Adrenal gland (tissue), 9 donors: ENCODE measurements at regions not wholly inside any gene's neighbourhood (a gene's known extent, or its start where the extent isn't known, plus 50 kb on each side); places are given as distances from the start of the nearest gene placed in this dataset.

ENCODE experiments used
- DNase-seq, 7 donors: peaks; one replicate each; pipeline ENCODE4 v3.0.0-alpha.2; 2019 to 2020
- H3K27ac ChIP-seq, 5 donors: fragments of 200-600 bp; sonication (generic) in 4 of 5; 1 replicate in 3 of 5; 2 replicates in 2 of 5; pipeline versions ENCODE4 v1.5.1 to v1.8.0; 2016 to 2020; ENCODE audit warnings: mild to moderate bottlenecking in 1 of 5
- H3K27me3 ChIP-seq: fragments of 200-600 bp; 2 replicates; pipeline ENCODE4 v1.8.0; 2021
- H3K36me3 ChIP-seq, 2 donors: fragments of 200-600 bp; replicated peaks in 1 of 2; 1 replicate in 1 of 2; 2 replicates in 1 of 2; pipeline versions ENCODE4 v1.5.1 to v1.8.0; 2018 to 2022
- H3K4me1 ChIP-seq, 2 donors: fragments of 200-600 bp; replicated peaks in 1 of 2; 1 replicate in 1 of 2; 2 replicates in 1 of 2; pipeline versions ENCODE4 v1.5.1 to v1.8.0; 2018 to 2021
- H3K4me3 ChIP-seq, 4 donors: fragments of 200-600 bp; sonication (generic) in 3 of 4; one replicate each; pipeline ENCODE4 v1.5.1; 2016 to 2018
- H3K9me3 ChIP-seq, 3 donors: fragments of 200-600 bp; sonication (generic) in 1 of 3; replicated peaks in 1 of 3; 1 replicate in 2 of 3; 2 replicates in 1 of 3; pipeline versions ENCODE4 v1.5.1 to v1.8.0; 2016 to 2021
- POLR2A ChIP-seq, 2 donors: fragments of 450-650 bp; IDR thresholded peaks; one replicate each; pipeline ENCODE4 v1.6.1; 2017; ENCODE audit warnings: antibody characterized with exemption in 2 of 2, mild to moderate bottlenecking in 2 of 2, moderate library complexity in 1 of 2
- WGBS, 4 donors: extraction: QIAGEN DNeasy Blood & Tissue Kit in 2 of 4; methylation state at CpG; one replicate each; pipeline versions ENCODE4 v1.1.5 to v1.1.7; 2013 to 2017; 5-methylcytosine and 5-hydroxymethylcytosine counted together
- intact Hi-C, 2 donors: fragments of 100-400 bp; cut with DNase I; formaldehyde crosslinking; loops; one replicate each; pipeline versions ENCODE4 v1.14.1 to v1.15.0; 2022 to 2023
- TF ChIP-seq, protein P1 (sequence below), 6 experiments: fragments of 450-650 bp in 4 of 6; fragments of 200-600 bp in 2 of 6; sonication (generic) in 1 of 6; IDR thresholded peaks; 1 replicate in 5 of 6; 2 replicates in 1 of 6; pipeline versions ENCODE4 v1.5.1 to v1.8.0; 2016 to 2021; ENCODE audit warnings: antibody characterized with exemption in 6 of 6, mild to moderate bottlenecking in 2 of 6, moderate library complexity in 1 of 6
- donor health status: healthy with polysubstance abuse.
- donor health status: Bipolar disorder and iron deficiency.
- donor health status: DM: yes; HTN: yes; CAD: no.
- donor health status: DM: no; HTN: no; CAD: no.
- donor health status: DM: no; HTN: no; CAD: no.

DNA sequence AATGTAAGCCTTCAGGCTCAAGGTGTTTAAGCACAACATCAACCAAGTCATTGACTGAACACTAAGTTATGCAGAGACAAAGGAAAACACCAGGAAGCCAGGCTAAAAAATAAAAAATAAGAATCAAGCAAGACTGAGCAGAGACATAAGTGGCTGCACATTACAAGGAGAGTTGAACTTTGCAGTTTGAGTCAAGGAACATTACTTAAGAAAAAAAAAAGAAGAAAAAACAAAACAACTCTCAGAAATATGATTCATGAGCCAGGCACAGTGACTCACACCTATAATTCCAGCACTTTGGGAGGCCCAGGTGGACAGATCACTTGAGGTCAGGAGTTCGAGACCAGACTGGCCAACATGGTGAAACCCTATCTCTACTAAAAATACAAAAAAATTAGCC lies 168.1 kb downstream of the C16orf95 start:
- Histone ChIP-seq H3K4me3 (no peak overlapping the region), H3K36me3 (no peaks in the 10 kb centered on the region), H3K27me3 (no peaks in the 10 kb centered on the region), H3K4me1 (no peaks in the 10 kb centered on the region), H3K9me3 (no peaks in the 10 kb centered on the region), H3K27ac (no peak overlapping the region)
- intact Hi-C loops = no loop called here
- no peak for DNase-seq
- 82 to 97% (median 89%) methylated on average over 1 of the region's 1 CpG for WGBS, 4 donors
- TF ChIP-seq POLR2A (IDR thresholded peaks at IDR 0.05) = no peak
- TF ChIP-seq, protein P1, sequence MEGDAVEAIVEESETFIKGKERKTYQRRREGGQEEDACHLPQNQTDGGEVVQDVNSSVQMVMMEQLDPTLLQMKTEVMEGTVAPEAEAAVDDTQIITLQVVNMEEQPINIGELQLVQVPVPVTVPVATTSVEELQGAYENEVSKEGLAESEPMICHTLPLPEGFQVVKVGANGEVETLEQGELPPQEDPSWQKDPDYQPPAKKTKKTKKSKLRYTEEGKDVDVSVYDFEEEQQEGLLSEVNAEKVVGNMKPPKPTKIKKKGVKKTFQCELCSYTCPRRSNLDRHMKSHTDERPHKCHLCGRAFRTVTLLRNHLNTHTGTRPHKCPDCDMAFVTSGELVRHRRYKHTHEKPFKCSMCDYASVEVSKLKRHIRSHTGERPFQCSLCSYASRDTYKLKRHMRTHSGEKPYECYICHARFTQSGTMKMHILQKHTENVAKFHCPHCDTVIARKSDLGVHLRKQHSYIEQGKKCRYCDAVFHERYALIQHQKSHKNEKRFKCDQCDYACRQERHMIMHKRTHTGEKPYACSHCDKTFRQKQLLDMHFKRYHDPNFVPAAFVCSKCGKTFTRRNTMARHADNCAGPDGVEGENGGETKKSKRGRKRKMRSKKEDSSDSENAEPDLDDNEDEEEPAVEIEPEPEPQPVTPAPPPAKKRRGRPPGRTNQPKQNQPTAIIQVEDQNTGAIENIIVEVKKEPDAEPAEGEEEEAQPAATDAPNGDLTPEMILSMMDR (IDR thresholded peaks at IDR 0.05) = no peak

GRCh38 chr16:87150262-87150661 lies 166.9 kb downstream of the C16orf95 start:
- Histone ChIP-seq H3K36me3 (no peaks in the 10 kb centered on the region), H3K4me1 (no peaks in the 10 kb centered on the region), H3K4me3 (no peak overlapping the region), H3K27me3 (no peaks in the 10 kb centered on the region), H3K27ac (no peak overlapping the region), H3K9me3 (no peaks in the 10 kb centered on the region)
- DNase-seq = no peak
- intact Hi-C loops = no loop called here
- TF ChIP-seq POLR2A (IDR thresholded peaks at IDR 0.05) = no peak
- TF ChIP-seq, protein P1 (IDR thresholded peaks at IDR 0.05) = no peak
- 48 to 63% (median 55%) methylated on average over 4 to 13 of the region's 13 CpGs for WGBS, 4 donors

DNA sequence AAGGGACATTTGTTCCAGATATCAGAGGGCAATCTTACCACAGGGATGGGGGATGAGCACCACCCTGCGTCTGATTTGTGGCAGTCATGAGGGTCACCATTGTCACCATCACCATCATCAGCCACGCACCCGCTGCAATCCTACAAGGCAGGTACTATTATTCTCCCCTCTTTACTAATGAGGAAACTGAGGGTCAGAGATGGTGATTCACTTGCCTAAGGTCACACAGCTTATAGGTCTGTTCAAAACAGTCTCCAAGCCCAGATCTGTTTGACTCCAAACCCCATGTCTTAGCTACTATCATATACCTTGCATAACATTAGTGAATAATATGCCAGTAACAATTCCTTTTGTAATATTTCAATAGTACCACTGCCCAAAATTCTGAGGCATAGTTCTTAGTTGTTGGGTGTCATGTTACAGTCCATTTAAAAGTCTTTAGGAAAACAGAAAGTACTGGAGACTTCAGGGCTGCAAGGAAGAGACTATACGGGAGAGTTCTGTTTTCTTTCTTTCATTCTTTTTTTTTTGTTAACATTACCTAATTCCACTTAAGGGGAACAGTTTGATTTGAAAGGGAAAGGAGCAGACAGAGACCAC lies 166.4 kb downstream of the C16orf95 start:
- Histone ChIP-seq H3K27ac (no peak overlapping the region), H3K4me1 (no peaks in the 10 kb centered on the region), H3K36me3 (no peaks in the 10 kb centered on the region), H3K9me3 (no peaks in the 10 kb centered on the region), H3K27me3 (no peaks in the 10 kb centered on the region), H3K4me3 (no peak overlapping the region)
- WGBS, 4 donors = 69 to 81% (median 71%) methylated on average over 3 to 4 of the region's 4 CpGs
- no peak for DNase-seq
- TF ChIP-seq, protein P1 (IDR thresholded peaks at IDR 0.05) = no peak
- no peak for TF ChIP-seq POLR2A (IDR thresholded peaks at IDR 0.05)
- intact Hi-C loops = no loop called here

DNA sequence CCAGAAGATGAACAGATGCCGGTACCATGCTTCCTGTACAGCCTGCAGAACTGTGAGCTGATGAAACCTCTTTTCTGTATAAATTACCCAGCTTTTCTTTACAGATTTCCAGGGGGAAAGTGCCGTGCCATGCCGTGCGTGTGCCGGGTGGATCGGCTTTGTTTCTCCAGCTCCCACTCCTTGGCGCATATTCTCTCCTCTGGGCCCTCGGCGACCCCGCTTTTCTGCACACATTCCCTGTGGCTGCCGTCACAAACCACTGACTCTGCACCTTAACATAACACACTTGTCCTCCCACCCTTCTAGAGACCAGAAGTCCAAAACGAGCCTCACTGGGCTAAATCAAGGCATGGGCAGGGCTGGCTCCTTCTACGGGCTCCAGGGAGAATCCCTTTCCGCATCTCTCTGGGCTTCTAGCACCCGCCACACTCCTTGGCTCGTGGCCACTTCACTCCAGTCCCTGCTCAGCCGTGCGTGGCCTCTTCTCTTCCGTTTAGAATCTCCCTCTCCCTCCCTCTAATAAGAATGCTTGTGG lies 164.9 kb downstream of the C16orf95 start:
- no peak for DNase-seq

More for the DNA sequence above, 164.9 kb downstream of the C16orf95 start:
- no peak for TF ChIP-seq POLR2A (IDR thresholded peaks at IDR 0.05)
- TF ChIP-seq, protein P1 (IDR thresholded peaks at IDR 0.05) = no peak
- Histone ChIP-seq H3K4me3 (no peak overlapping the region), H3K27me3 (no peaks in the 10 kb centered on the region), H3K27ac (no peak overlapping the region), H3K9me3 (no peaks in the 10 kb centered on the region), H3K4me1 (no peaks in the 10 kb centered on the region), H3K36me3 (no peaks in the 10 kb centered on the region)
- WGBS, 4 donors = 89 to 92% (median 91%) methylated on average over 19 of the region's 19 CpGs
- intact Hi-C loops = no loop called here
